T-cell (primary cell): ENCODE measurements at regions not wholly inside any gene's neighbourhood (a gene's known extent, or its start where the extent isn't known, plus 50 kb on each side); places are given as distances from the start of the nearest gene placed in this dataset.
"Not testable (repeated sequence)": the region's sequence is repeated elsewhere in the genome, so short reads cannot be mapped to it uniquely, and the experiment has no call there.

ENCODE experiments used
- ATAC-seq, 4 experiments: fragments of 200-7000 bp in 3 of 4; fragments of 150-1000 bp in 1 of 4; cut with Tn5 transposase; replicated peaks in 1 of 4; 1 replicate in 3 of 4; 2 replicates in 1 of 4; pipeline ENCODE4 v1.10.0; 2021; ENCODE audit warnings: moderate library complexity in 3 of 4, mild to moderate bottlenecking in 2 of 4, moderate number of reproducible peaks in 1 of 4
- CTCF ChIA-PET, 2 donors: fragments of 300-600 bp; sonication (Branson Sonifier 250); formaldehyde crosslinking; loops; one replicate each; lab custom pipeline; 2022; ENCODE audit warnings: antibody characterized with exemption in 2 of 2; lab: Charles Lee
- POLR2A ChIA-PET, 2 donors: fragments of 300-600 bp; sonication (Branson Sonifier 250); formaldehyde crosslinking; loops; one replicate each; lab custom pipeline; 2022; ENCODE audit warnings: antibody characterized with exemption in 2 of 2; lab: Charles Lee
- DNase-seq, 35 experiments: peaks; one replicate each; pipeline versions ENCODE4 v3.0.0 to v3.0.0-alpha.2; 2013 to 2023
- H3K27ac ChIP-seq: one replicate; pipeline ENCODE4 v1.5.1; 2013; ENCODE audit warnings: low read length
- H3K27me3 ChIP-seq, 2 experiments: replicated peaks in 1 of 2; 1 replicate in 1 of 2; 2 replicates in 1 of 2; pipeline versions ENCODE4 v1.6.1 to v1.7.0; 2013; ENCODE audit warnings: low read length in 1 of 2, mixed read lengths in 1 of 2; ENCODE audit not compliant: control insufficient read depth in 2 of 2, insufficient read depth in 2 of 2; ENCODE audit errors: extremely low read depth in 1 of 2
- H3K36me3 ChIP-seq, 2 donors: 1 replicate in 1 of 2; 2 replicates in 1 of 2; pipeline versions ENCODE4 v1.6.1 to v1.7.0; 2013; ENCODE audit warnings: low read length in 1 of 2; ENCODE audit not compliant: control insufficient read depth in 2 of 2, insufficient read depth in 1 of 2; ENCODE audit errors: extremely low read depth in 1 of 2
- H3K4me1 ChIP-seq, 2 experiments: 1 replicate in 1 of 2; 2 replicates in 1 of 2; pipeline versions ENCODE4 v1.6.1 to v1.7.0; 2013; ENCODE audit warnings: low read length in 2 of 2, mixed read lengths in 1 of 2; ENCODE audit not compliant: insufficient read depth in 2 of 2, control insufficient read depth in 1 of 2; ENCODE audit errors: extremely low read depth in 1 of 2
- H3K4me3 ChIP-seq, 2 donors: 1 replicate in 1 of 2; 2 replicates in 1 of 2; pipeline versions ENCODE4 v1.5.1 to v1.7.0; 2013; ENCODE audit warnings: mild to moderate bottlenecking in 2 of 2, low read length in 1 of 2, moderate library complexity in 1 of 2; ENCODE audit not compliant: control insufficient read depth in 1 of 2; ENCODE audit errors: extremely low read depth in 1 of 2
- H3K9me3 ChIP-seq: 2 replicates; pipeline ENCODE4 v1.7.0; 2013
- H3K27ac Mint-ChIP-seq, 2 donors: one replicate each; pipeline ENCODE4 v1.8.0; 2020 to 2021; ENCODE audit warnings: mild to moderate bottlenecking in 2 of 2, mixed read lengths in 2 of 2
- H3K27me3 Mint-ChIP-seq, 2 donors: one replicate each; pipeline ENCODE4 v1.8.0; 2021 to 2022; ENCODE audit warnings: mixed read lengths in 2 of 2
- H3K36me3 Mint-ChIP-seq: one replicate; pipeline ENCODE4 v1.8.0; 2021; ENCODE audit warnings: mixed read lengths
- H3K4me1 Mint-ChIP-seq, 3 donors: one replicate each; pipeline ENCODE4 v1.8.0; 2020 to 2022; ENCODE audit warnings: mixed read lengths in 3 of 3, mild to moderate bottlenecking in 1 of 3
- H3K4me3 Mint-ChIP-seq, 3 donors: one replicate each; pipeline ENCODE4 v1.8.0; 2020 to 2022; ENCODE audit warnings: mild to moderate bottlenecking in 3 of 3, mixed read lengths in 3 of 3, moderate library complexity in 3 of 3
- H3K9me3 Mint-ChIP-seq, 3 donors: one replicate each; pipeline ENCODE4 v1.8.0; 2020 to 2022; ENCODE audit warnings: mixed read lengths in 3 of 3
- WGBS: methylation state at CpG from one replicate; pipeline ENCODE4 v1.1.5; 2013; ENCODE audit warnings: missing lambda C conversion rate; ENCODE audit not compliant: insufficient coverage; 5-methylcytosine and 5-hydroxymethylcytosine counted together

DNA sequence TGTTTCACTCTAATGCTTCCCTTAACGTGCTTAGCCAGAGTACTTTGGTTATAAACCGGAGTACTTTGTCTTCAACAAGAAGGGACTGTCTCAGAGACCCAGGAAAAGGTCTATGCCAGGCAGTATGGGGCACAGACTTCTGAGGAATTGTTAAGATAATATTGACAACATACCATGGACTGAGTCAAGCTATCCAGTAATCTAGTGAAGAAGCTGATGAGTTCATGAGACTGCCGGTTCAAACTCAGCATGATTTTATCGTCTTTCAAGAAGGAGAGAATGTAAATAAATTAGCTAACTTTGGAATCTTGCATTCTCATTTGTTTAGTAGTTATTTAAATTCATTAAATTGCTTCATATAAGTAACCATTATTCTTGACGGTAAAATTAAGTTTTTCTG lies 546.1 kb downstream of the PPP4R3C start:
- Mint-ChIP-seq H3K9me3 (no peaks in the 10 kb centered on the region), H3K4me3 (no peak overlapping the region), H3K27me3 (peaks cover 0 to 3% of the 10 kb centered on the region in 2 donors), H3K36me3 (no peaks in the 10 kb centered on the region), H3K27ac (no peak overlapping the region), H3K4me1 (no peaks in the 10 kb centered on the region)
- Histone ChIP-seq H3K9me3 (no peaks in the 10 kb centered on the region), H3K27ac (no peak overlapping the region), H3K4me1 (no peaks in the 10 kb centered on the region), H3K4me3 (no peak overlapping the region), H3K27me3 (no peaks in the 10 kb centered on the region), H3K36me3 (no peaks in the 10 kb centered on the region)
- DNase-seq (no peak), ATAC-seq (no peak)
- no CpG with 5 or more reads among the region's 5 CpGs for WGBS
- CTCF ChIA-PET: no interaction called here
- POLR2A ChIA-PET: no interaction called here

GRCh38 chrX:26915064-26915463 lies 548.1 kb downstream of the PPP4R3C start:
- H3K4me3 Mint-ChIP-seq: no peak overlapping the region
- H3K27ac ChIP-seq: no peak overlapping the region
- ATAC-seq (no peak), DNase-seq (no peak)
- no CpG with 5 or more reads among the region's 2 CpGs for WGBS
- H3K27me3 Mint-ChIP-seq: peaks cover 0 to 3% of the 10 kb centered on the region in 2 donors
- H3K9me3 ChIP-seq: no peaks in the 10 kb centered on the region
- H3K4me1 Mint-ChIP-seq: no peaks in the 10 kb centered on the region
- H3K4me1 ChIP-seq: no peaks in the 10 kb centered on the region
- ChIA-PET CTCF (no interaction called here), POLR2A (no interaction called here)
- no peak overlapping the region for H3K4me3 ChIP-seq
- no peaks in the 10 kb centered on the region for H3K36me3 Mint-ChIP-seq
- no peaks in the 10 kb centered on the region for H3K27me3 ChIP-seq
- no peak overlapping the region for H3K27ac Mint-ChIP-seq
- H3K36me3 ChIP-seq: no peaks in the 10 kb centered on the region
- H3K9me3 Mint-ChIP-seq: no peaks in the 10 kb centered on the region

DNA sequence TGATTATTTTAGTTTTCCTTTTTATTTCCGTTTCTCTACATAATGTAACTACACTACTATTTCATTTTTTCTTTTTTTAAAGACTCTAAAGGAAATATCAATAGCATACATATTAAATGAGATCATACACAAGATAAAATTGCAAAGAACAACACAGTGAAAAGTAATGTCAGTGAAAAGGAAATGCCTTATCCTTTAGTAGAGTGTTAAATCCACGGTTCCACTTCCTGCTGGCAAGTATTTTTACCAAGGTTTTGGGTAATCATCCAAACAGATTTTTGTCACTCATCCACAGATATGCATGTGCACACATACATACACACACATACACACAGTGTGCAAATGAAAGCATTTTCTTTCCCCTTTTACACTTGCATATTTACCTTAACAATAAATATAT lies 548.9 kb downstream of the PPP4R3C start:
- Histone ChIP-seq H3K9me3 (no peaks in the 10 kb centered on the region), H3K4me3 (no peak overlapping the region), H3K36me3 (no peaks in the 10 kb centered on the region), H3K27me3 (no peaks in the 10 kb centered on the region), H3K27ac (no peak overlapping the region), H3K4me1 (no peaks in the 10 kb centered on the region)
- Mint-ChIP-seq H3K27ac (no peak overlapping the region), H3K27me3 (peaks cover 0 to 3% of the 10 kb centered on the region in 2 donors), H3K4me3 (no peak overlapping the region), H3K4me1 (no peaks in the 10 kb centered on the region), H3K36me3 (no peaks in the 10 kb centered on the region), H3K9me3 (no peaks in the 10 kb centered on the region)
- ChIA-PET CTCF (no interaction called here), POLR2A (no interaction called here)
- DNase-seq: no peak
- WGBS: no CpG with 5 or more reads among the region's 2 CpGs
- no peak for ATAC-seq

- H3K36me3 Mint-ChIP-seq, H3K27ac ChIP-seq, H3K36me3 ChIP-seq, H3K4me1 Mint-ChIP-seq, H3K4me3 Mint-ChIP-seq, H3K27me3 Mint-ChIP-seq, CTCF ChIA-PET, POLR2A ChIA-PET, H3K4me1 ChIP-seq, H3K4me3 ChIP-seq, ATAC-seq, DNase-seq, H3K27ac Mint-ChIP-seq, H3K9me3 ChIP-seq, H3K9me3 Mint-ChIP-seq, H3K27me3 ChIP-seq: not testable (repeated sequence)
- 100% methylated on average over 2 of the region's 3 CpGs for WGBS
Observed at GRCh38 chrX:26911785-26912184, 551.4 kb downstream of the PPP4R3C start.

GRCh38 chrX:26909728-26910127 lies 553.4 kb downstream of the PPP4R3C start:
- Histone ChIP-seq H3K4me1 (no peaks in the 10 kb centered on the region), H3K9me3 (no peaks in the 10 kb centered on the region), H3K27ac (no peak overlapping the region), H3K27me3 (no peaks in the 10 kb centered on the region), H3K4me3 (no peak overlapping the region), H3K36me3 (no peaks in the 10 kb centered on the region)
- peaks cover 0 to 5% (median 0%) of the 10 kb centered on the region in 3 donors for H3K9me3 Mint-ChIP-seq
- peaks cover 0 to 5% of the 10 kb centered on the region in 2 donors for H3K27me3 Mint-ChIP-seq
- CTCF ChIA-PET: no interaction called here
- DNase-seq: no peak
- no CpG with 5 or more reads among the region's 2 CpGs for WGBS
- H3K36me3 Mint-ChIP-seq: no peaks in the 10 kb centered on the region
- ATAC-seq: no peak
- no peak overlapping the region for H3K4me3 Mint-ChIP-seq
- H3K4me1 Mint-ChIP-seq: no peaks in the 10 kb centered on the region
- no peak overlapping the region for H3K27ac Mint-ChIP-seq
- POLR2A ChIA-PET: no interaction called here

GRCh38 chrX:26908218-26908617 lies 554.9 kb downstream of the PPP4R3C start:
- Mint-ChIP-seq H3K27ac (no peak overlapping the region), H3K36me3 (no peaks in the 10 kb centered on the region), H3K4me1 (no peaks in the 10 kb centered on the region), H3K27me3 (peaks cover 0 to 5% of the 10 kb centered on the region in 2 donors), H3K9me3 (peaks cover 0 to 5% (median 3%) of the 10 kb centered on the region in 3 donors), H3K4me3 (no peak overlapping the region)
- H3K27ac ChIP-seq: no peak overlapping the region
- ChIA-PET POLR2A (no interaction called here), CTCF (no interaction called here)
- no peaks in the 10 kb centered on the region for H3K27me3 ChIP-seq
- DNase-seq: no peak
- no CpG with 5 or more reads among the region's 1 CpG for WGBS
- H3K4me1 ChIP-seq: no peaks in the 10 kb centered on the region
- H3K4me3 ChIP-seq: no peak overlapping the region
- ATAC-seq: no peak
- H3K9me3 ChIP-seq: no peaks in the 10 kb centered on the region
- H3K36me3 ChIP-seq: no peaks in the 10 kb centered on the region

GRCh38 chrX:26889574-26889973 lies 573.6 kb downstream of the PPP4R3C start:
- WGBS: no CpG with 5 or more reads among the region's 3 CpGs
- H3K4me1 ChIP-seq: no peaks in the 10 kb centered on the region
- H3K9me3 Mint-ChIP-seq: peaks cover 5 to 10% (median 6%) of the 10 kb centered on the region in 3 donors
- no peaks in the 10 kb centered on the region for H3K4me1 Mint-ChIP-seq
- no peaks in the 10 kb centered on the region for H3K9me3 ChIP-seq
- POLR2A ChIA-PET: no interaction called here
- ATAC-seq (no peak), DNase-seq (no peak)
- H3K27me3 Mint-ChIP-seq: no peaks in the 10 kb centered on the region
- no peaks in the 10 kb centered on the region for H3K36me3 Mint-ChIP-seq
- H3K27ac ChIP-seq: no peak overlapping the region
- no peaks in the 10 kb centered on the region for H3K36me3 ChIP-seq
- no peak overlapping the region for H3K27ac Mint-ChIP-seq
- H3K4me3 ChIP-seq: no peak overlapping the region
- H3K27me3 ChIP-seq: no peaks in the 10 kb centered on the region
- H3K4me3 Mint-ChIP-seq: no peak overlapping the region
- CTCF ChIA-PET: no interaction called here
